ENCODE measurements at regions not wholly inside any gene's neighbourhood (a gene's known extent, or its start where the extent isn't known, plus 50 kb on each side); places are given as distances from the start of the nearest gene placed in this dataset.

DNA sequence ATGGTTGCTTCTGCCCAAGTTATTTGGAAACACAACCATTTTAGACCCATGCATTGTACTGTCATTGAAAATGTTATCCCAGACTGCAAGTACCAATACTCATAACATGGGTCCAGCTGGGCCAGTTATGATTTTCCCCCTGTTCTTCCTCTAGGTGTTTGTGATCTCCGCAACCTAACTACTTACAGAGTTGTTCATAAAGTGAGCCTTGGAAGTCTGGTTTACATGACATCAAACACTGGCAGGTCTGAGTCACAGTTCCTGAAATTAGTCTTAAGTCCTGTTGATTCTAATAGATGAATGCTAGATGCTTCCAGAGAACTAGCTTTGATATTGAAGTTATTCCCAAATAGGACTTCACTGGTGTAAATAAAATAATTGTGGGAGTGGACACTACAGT lies 487.0 kb downstream of the MED13L start:
- TF ChIP-seq, protein P1, sequence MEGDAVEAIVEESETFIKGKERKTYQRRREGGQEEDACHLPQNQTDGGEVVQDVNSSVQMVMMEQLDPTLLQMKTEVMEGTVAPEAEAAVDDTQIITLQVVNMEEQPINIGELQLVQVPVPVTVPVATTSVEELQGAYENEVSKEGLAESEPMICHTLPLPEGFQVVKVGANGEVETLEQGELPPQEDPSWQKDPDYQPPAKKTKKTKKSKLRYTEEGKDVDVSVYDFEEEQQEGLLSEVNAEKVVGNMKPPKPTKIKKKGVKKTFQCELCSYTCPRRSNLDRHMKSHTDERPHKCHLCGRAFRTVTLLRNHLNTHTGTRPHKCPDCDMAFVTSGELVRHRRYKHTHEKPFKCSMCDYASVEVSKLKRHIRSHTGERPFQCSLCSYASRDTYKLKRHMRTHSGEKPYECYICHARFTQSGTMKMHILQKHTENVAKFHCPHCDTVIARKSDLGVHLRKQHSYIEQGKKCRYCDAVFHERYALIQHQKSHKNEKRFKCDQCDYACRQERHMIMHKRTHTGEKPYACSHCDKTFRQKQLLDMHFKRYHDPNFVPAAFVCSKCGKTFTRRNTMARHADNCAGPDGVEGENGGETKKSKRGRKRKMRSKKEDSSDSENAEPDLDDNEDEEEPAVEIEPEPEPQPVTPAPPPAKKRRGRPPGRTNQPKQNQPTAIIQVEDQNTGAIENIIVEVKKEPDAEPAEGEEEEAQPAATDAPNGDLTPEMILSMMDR (conservative IDR thresholded peaks at IDR 0.05 in 1 of 2, IDR thresholded peaks at IDR 0.05 in 1 of 2; ENCODE audit: low read depth in 1 of 2, low read length in 2 of 2), result no peak
- no peak for TF ChIP-seq EZH2 (IDR thresholded peaks at IDR 0.05; ENCODE audit: low read length, missing control alignments)

Measured in fibroblast of lung (primary cell).